CD4-positive, alpha-beta T cell treated with Interleukin-15 for 4 hours (primary cell): ENCODE measurements at regions not wholly inside any gene's neighbourhood (a gene's known extent, or its start where the extent isn't known, plus 50 kb on each side); places are given as distances from the start of the nearest gene placed in this dataset.

Experiments
- DNase-seq: peaks from one replicate; pipeline ENCODE4 v3.0.0-alpha.2; 2020; ENCODE audit warnings: low spot score

GRCh38 chr10:31581741-31582323, 262.8 kb downstream of the ZEB1 start:
- DNase-seq: no peak

GRCh38 chr10:31580646-31581045, 261.6 kb downstream of the ZEB1 start:
- no peak for DNase-seq
